Calu3 (cell line): ENCODE measurements at regions not wholly inside any gene's neighbourhood (a gene's known extent, or its start where the extent isn't known, plus 50 kb on each side); places are given as distances from the start of the nearest gene placed in this dataset.

Source experiments
- BruUV-seq: library from RNA; stranded (reverse); fragments of 400-500 nt; replicated peaks from 2 replicates; lab custom pipeline; 2021; lab: Mats Ljungman, UMichigan
- CTCF ChIA-PET: fragments of 300-600 bp; sonication (Branson Sonifier 250); formaldehyde crosslinking; loops from one replicate; lab custom pipeline; 2022; ENCODE audit warnings: antibody characterized with exemption; lab: Charles Lee
- DNase-seq: peaks from one replicate; pipeline ENCODE4 v3.0.0; 2022
- H3K27ac Mint-ChIP-seq: one replicate; pipeline ENCODE4 v1.8.0; 2022; ENCODE audit warnings: mixed read lengths; ENCODE audit not compliant: unreplicated experiment
- H3K27me3 Mint-ChIP-seq: one replicate; pipeline ENCODE4 v1.8.0; 2022; ENCODE audit warnings: mixed read lengths; ENCODE audit not compliant: unreplicated experiment
- H3K36me3 Mint-ChIP-seq: one replicate; pipeline ENCODE4 v1.8.0; 2022; ENCODE audit warnings: mild to moderate bottlenecking, moderate library complexity, mixed read lengths; ENCODE audit not compliant: insufficient read depth, unreplicated experiment
- H3K4me1 Mint-ChIP-seq: one replicate; pipeline ENCODE4 v1.8.0; 2022; ENCODE audit warnings: mild to moderate bottlenecking, low read depth, mixed read lengths; ENCODE audit not compliant: unreplicated experiment
- H3K4me3 Mint-ChIP-seq: one replicate; pipeline ENCODE4 v1.8.0; 2022; ENCODE audit warnings: mild to moderate bottlenecking, low read depth, moderate library complexity, mixed read lengths; ENCODE audit not compliant: unreplicated experiment
- H3K9me3 Mint-ChIP-seq: one replicate; pipeline ENCODE4 v1.8.0; 2022; ENCODE audit warnings: low read depth, mixed read lengths; ENCODE audit not compliant: unreplicated experiment
- intact Hi-C: fragments of 100-400 bp; cut with micrococcal nuclease; formaldehyde crosslinking; loops from one replicate; pipeline ENCODE4 v1.10.0; 2022; ENCODE audit not compliant: unreplicated experiment
- TF ChIP-seq, protein P1 (sequence below): fragments of 200-600 bp; IDR thresholded peaks from one replicate; pipeline ENCODE4 v1.8.0; 2022; ENCODE audit warnings: antibody characterized with exemption; ENCODE audit not compliant: unreplicated experiment

DNA sequence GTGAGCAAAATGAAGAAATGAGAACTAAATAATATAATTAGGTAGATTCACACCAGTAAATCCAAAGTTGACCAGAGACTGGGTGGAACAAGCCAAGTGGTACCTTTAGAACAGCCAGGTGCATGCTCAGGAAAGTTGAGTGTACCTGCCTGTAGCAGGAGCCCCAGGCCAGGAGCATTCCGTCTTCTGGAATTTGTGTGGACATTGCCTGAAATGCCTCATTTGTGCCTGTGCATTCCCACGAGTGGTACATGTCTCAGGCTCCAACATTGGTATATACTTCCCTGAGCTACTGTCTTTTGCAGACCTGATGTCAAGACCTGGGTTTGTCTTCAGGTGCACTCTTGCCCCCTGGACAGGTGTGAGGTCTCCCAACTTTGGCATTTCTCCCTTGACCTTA, 187.6 kb upstream of the NECTIN1 start:
- no peak overlapping the region for H3K4me3 Mint-ChIP-seq
- H3K27ac Mint-ChIP-seq: no peak overlapping the region
- peaks cover 53% of the 10 kb centered on the region for H3K27me3 Mint-ChIP-seq

DNA sequence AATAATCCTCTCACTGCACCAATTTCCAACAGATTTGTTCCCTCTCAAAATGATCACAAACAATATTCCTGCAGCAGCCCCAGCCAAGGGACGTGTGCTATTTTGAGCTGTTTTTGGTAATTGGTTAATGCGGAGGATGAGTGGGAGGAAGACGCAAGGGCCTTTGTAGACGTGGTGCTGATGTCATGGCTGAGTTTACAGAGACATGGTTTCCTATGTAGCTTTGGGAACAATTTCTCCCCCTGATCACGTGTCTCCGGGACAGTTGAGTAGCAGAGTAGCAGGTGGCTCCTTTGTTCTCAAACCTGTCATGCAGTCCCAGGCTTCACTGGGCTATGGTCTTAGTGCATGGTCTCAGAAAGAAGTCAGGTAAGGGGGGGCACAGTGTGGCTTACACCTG, 183.2 kb upstream of the NECTIN1 start:
- Mint-ChIP-seq H3K27me3 (peaks cover 10% of the 10 kb centered on the region), H3K36me3 (peaks cover under 1% of the 10 kb centered on the region), H3K9me3 (no peaks in the 10 kb centered on the region), H3K27ac (no peak overlapping the region), H3K4me1 (peaks cover 23% of the 10 kb centered on the region), H3K4me3 (no peak overlapping the region)
- CTCF ChIA-PET: no interaction called here
- TF ChIP-seq, protein P1, sequence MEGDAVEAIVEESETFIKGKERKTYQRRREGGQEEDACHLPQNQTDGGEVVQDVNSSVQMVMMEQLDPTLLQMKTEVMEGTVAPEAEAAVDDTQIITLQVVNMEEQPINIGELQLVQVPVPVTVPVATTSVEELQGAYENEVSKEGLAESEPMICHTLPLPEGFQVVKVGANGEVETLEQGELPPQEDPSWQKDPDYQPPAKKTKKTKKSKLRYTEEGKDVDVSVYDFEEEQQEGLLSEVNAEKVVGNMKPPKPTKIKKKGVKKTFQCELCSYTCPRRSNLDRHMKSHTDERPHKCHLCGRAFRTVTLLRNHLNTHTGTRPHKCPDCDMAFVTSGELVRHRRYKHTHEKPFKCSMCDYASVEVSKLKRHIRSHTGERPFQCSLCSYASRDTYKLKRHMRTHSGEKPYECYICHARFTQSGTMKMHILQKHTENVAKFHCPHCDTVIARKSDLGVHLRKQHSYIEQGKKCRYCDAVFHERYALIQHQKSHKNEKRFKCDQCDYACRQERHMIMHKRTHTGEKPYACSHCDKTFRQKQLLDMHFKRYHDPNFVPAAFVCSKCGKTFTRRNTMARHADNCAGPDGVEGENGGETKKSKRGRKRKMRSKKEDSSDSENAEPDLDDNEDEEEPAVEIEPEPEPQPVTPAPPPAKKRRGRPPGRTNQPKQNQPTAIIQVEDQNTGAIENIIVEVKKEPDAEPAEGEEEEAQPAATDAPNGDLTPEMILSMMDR: no peak
- no TSS peak for BruUV-seq
- no peak for DNase-seq
- intact Hi-C loops: no loop called here

More for the DNA sequence above, 187.6 kb upstream of the NECTIN1 start:
- Mint-ChIP-seq H3K4me1 (no peaks in the 10 kb centered on the region), H3K9me3 (no peaks in the 10 kb centered on the region), H3K36me3 (no peaks in the 10 kb centered on the region)
- intact Hi-C loops: no loop called here
- BruUV-seq: no TSS peak
- TF ChIP-seq, protein P1: no peak
- no peak for DNase-seq
- CTCF ChIA-PET: no interaction called here

- no TSS peak for BruUV-seq
- intact Hi-C loops: no loop called here
- no peaks in the 10 kb centered on the region for H3K27me3 Mint-ChIP-seq
- no peak for DNase-seq
- no peak overlapping the region for H3K4me3 Mint-ChIP-seq
- peaks cover 34% of the 10 kb centered on the region for H3K4me1 Mint-ChIP-seq
- TF ChIP-seq, protein P1: no peak
- no peaks in the 10 kb centered on the region for H3K9me3 Mint-ChIP-seq
- CTCF ChIA-PET: no interaction called here
- H3K36me3 Mint-ChIP-seq: peaks cover 6% of the 10 kb centered on the region
- no peak overlapping the region for H3K27ac Mint-ChIP-seq
Measured at GRCh38 chr11:119910650-119911049, 181.7 kb upstream of the NECTIN1 start.

GRCh38 chr11:119910051-119910450, 181.1 kb upstream of the NECTIN1 start:
- Mint-ChIP-seq H3K27ac (no peak overlapping the region), H3K36me3 (peaks cover 6% of the 10 kb centered on the region), H3K4me3 (no peak overlapping the region), H3K9me3 (no peaks in the 10 kb centered on the region), H3K4me1 (peaks cover 40% of the 10 kb centered on the region), H3K27me3 (no peaks in the 10 kb centered on the region)
- TF ChIP-seq, protein P1: no peak
- CTCF ChIA-PET: no interaction called here
- BruUV-seq: no TSS peak
- intact Hi-C loops: no loop called here
- no peak for DNase-seq

DNA sequence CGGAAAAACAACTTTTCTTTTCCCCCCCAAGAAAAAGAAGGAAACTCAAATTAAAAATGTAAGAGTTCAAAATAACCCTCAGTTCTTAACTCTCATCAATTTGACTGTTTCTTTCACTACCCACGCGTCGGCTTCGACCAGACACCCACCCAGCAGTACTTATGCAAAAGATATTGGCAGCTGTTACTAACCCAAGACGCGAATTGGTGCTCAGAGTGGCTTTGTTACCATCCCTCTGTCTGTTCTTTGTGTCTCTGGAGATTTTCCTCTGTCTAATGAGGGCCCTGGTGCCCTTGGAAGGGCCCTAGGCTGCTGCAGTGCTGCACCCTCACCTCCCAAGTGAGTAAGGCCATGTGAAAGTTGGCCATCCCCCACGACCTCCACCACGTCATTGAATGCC, 180.5 kb upstream of the NECTIN1 start:
- H3K27me3 Mint-ChIP-seq: no peaks in the 10 kb centered on the region
- no peak overlapping the region for H3K4me3 Mint-ChIP-seq
- H3K4me1 Mint-ChIP-seq: peaks cover 43% of the 10 kb centered on the region
- no peak for DNase-seq
- H3K36me3 Mint-ChIP-seq: peaks cover 6% of the 10 kb centered on the region
- intact Hi-C loops: no loop called here
- TF ChIP-seq, protein P1: no peak
- no peak overlapping the region for H3K27ac Mint-ChIP-seq
- CTCF ChIA-PET: no interaction called here
- no peaks in the 10 kb centered on the region for H3K9me3 Mint-ChIP-seq
- no TSS peak for BruUV-seq
